NB4 (cell line): ENCODE measurements at regions not wholly inside any gene's neighbourhood (a gene's known extent, or its start where the extent isn't known, plus 50 kb on each side); places are given as distances from the start of the nearest gene placed in this dataset.
"Not testable (repeated sequence)": the region's sequence is repeated elsewhere in the genome, so short reads cannot be mapped to it uniquely, and the experiment has no call there.

Source experiments
- MYC ChIP-seq: IDR thresholded peaks from 2 replicates; pipeline ENCODE4 v1.6.1; 2011; ENCODE audit warnings: low read depth, low read length
- TF ChIP-seq, protein P1 (sequence below): IDR thresholded peaks from one replicate; pipeline ENCODE4 v1.5.1; 2012; ENCODE audit warnings: low read depth, low read length

DNA sequence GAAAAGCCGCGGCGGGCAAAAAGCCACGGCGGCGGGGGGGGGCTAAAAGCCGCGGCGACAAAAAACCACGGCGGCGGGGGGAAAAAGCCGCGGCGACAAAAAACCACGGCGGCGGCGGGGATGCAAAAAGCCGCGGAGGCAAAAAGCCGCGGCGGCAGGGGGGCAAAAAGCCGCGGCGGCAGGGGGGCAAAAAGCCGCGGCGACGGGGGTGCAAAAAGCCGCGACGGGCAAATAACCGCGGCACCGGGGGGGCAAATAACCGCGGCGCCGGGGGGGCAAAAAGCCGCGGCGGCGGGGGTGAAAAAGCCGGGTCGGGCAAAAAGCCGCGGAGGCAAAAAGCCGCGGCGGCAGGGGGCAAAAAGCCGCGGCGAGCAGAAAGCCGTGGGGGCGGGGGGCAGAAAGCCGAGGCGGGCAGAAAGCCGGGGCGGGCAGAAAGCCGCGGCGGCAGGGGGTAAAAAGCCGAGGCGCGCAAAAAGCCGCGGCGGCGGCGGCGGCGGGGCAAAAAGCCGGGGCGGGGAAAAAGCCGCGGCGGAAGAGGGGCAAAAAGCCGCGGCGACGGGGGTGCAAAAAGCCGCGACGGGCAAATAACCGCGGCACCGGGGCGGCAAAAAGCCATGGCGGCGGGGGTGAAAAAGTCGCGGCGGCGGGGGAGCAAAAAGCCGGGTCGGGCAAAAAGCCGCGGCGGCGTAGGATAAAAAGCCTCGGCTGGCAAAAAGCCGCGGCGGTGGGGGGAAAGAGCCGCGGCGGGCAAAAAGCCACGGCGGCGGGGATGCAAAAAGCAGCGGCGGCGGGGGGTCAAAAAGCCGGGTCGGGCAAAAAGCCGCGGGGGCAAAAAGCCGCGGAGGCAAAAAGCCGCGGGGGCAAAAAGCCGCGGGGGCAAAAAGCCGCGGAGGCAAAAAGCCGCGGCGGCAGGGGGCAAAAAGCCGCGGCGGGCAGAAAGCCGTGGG is 1632.4 kb downstream of the RPIA start:
- TF ChIP-seq, protein P1, sequence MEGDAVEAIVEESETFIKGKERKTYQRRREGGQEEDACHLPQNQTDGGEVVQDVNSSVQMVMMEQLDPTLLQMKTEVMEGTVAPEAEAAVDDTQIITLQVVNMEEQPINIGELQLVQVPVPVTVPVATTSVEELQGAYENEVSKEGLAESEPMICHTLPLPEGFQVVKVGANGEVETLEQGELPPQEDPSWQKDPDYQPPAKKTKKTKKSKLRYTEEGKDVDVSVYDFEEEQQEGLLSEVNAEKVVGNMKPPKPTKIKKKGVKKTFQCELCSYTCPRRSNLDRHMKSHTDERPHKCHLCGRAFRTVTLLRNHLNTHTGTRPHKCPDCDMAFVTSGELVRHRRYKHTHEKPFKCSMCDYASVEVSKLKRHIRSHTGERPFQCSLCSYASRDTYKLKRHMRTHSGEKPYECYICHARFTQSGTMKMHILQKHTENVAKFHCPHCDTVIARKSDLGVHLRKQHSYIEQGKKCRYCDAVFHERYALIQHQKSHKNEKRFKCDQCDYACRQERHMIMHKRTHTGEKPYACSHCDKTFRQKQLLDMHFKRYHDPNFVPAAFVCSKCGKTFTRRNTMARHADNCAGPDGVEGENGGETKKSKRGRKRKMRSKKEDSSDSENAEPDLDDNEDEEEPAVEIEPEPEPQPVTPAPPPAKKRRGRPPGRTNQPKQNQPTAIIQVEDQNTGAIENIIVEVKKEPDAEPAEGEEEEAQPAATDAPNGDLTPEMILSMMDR: not testable (repeated sequence)
- not testable (repeated sequence) for TF ChIP-seq MYC
